Erythroblast (primary cell): ENCODE measurements at regions not wholly inside any gene's neighbourhood (a gene's known extent, or its start where the extent isn't known, plus 50 kb on each side); places are given as distances from the start of the nearest gene placed in this dataset.

ENCODE experiments used
- GATA1 ChIP-seq: IDR thresholded peaks from 2 replicates; pipeline ENCODE4 v1.6.1; 2011; ENCODE audit warnings: low read depth, mild to moderate bottlenecking, control low read depth, low read length, moderate library complexity
- POLR2A ChIP-seq: IDR thresholded peaks from 2 replicates; pipeline ENCODE4 v1.6.1; 2011; ENCODE audit warnings: mild to moderate bottlenecking, low read length

- TF ChIP-seq POLR2A (no peak), GATA1 (no peak)
Observed at GRCh38 chr16:86240716-86241363, 269.5 kb upstream of the FOXF1 start.
